ENCODE measurements at regions not wholly inside any gene's neighbourhood (a gene's known extent, or its start where the extent isn't known, plus 50 kb on each side); places are given as distances from the start of the nearest gene placed in this dataset.

- TF ChIP-seq POLR2AphosphoS5 (IDR thresholded peaks at IDR 0.05; ENCODE audit: low read depth, low read length), result no peak
- no peak for TF ChIP-seq TAF1 (IDR thresholded peaks at IDR 0.05; ENCODE audit: borderline replicate concordance, insufficient read depth, low read length)
- no peak for TF ChIP-seq REST (IDR thresholded peaks at IDR 0.05; ENCODE audit: insufficient read depth in 1 of 2, low read depth in 2 of 2, low read length in 2 of 2)
- no peak for TF ChIP-seq SIN3A (IDR thresholded peaks at IDR 0.05; ENCODE audit: borderline replicate concordance, insufficient read depth, low read length)
- no peak for TF ChIP-seq FOXP2 (optimal IDR thresholded peaks at IDR 0.05; ENCODE audit: borderline replicate concordance, extremely low read depth, extremely low read length, insufficient read depth)
These were observed 302.8 kb upstream of the FOXQ1 start for GRCh38 chr6:1009103-1009502.
